AG04450 (cell line): ENCODE measurements at regions not wholly inside any gene's neighbourhood (a gene's known extent, or its start where the extent isn't known, plus 50 kb on each side); places are given as distances from the start of the nearest gene placed in this dataset.

Experiments
- CTCF ChIA-PET: fragments of 300-600, 350-600 bp; formaldehyde crosslinking; extraction: SDS; loops from one replicate; lab custom pipeline; 2022; ENCODE audit warnings: antibody characterized with exemption, inconsistent platforms; lab: Charles Lee
- POLR2A ChIA-PET: fragments of 350-600 bp; formaldehyde crosslinking; extraction: SDS; loops from one replicate; lab custom pipeline; 2021; ENCODE audit warnings: antibody characterized with exemption, inconsistent platforms; lab: Yijun Ruan, JAX
- DNase-seq: peaks from one replicate; pipeline ENCODE4 v3.0.0-alpha.2; 2011; ENCODE audit warnings: low read depth, low spot score
- H3K27ac ChIP-seq: one replicate; pipeline ENCODE4 v1.5.1; 2012; ENCODE audit warnings: low read depth, low read length, control low read depth
- H3K27me3 ChIP-seq: one replicate; pipeline ENCODE4 v1.6.0; 2012; ENCODE audit warnings: low read length; ENCODE audit not compliant: control insufficient read depth, insufficient read depth
- H3K4me3 ChIP-seq: 2 replicates; pipeline ENCODE4 v1.5.1; 2011; ENCODE audit warnings: mild to moderate bottlenecking, low read depth, low read length, control low read depth
- H3K9me3 ChIP-seq: 2 replicates; pipeline ENCODE4 v1.5.1; 2012; ENCODE audit warnings: low read length; ENCODE audit not compliant: control insufficient read depth, insufficient read depth
- CTCF ChIP-seq: IDR thresholded peaks from 2 replicates; pipeline ENCODE4 v1.5.1; 2011; ENCODE audit warnings: low read depth, low read length, control low read depth, inconsistent platforms

- CTCF ChIA-PET = no interaction called here
- H3K27ac ChIP-seq = no peak overlapping the region
- no peaks in the 10 kb centered on the region for H3K27me3 ChIP-seq
- DNase-seq = no peak
- TF ChIP-seq CTCF = no peak
- H3K9me3 ChIP-seq = no peaks in the 10 kb centered on the region
- POLR2A ChIA-PET = no interaction called here
- H3K4me3 ChIP-seq = no peak overlapping the region
Measured at GRCh38 chr12:13339538-13339937, 143.0 kb downstream of the EMP1 start.

GRCh38 chr12:13339091-13339490, 142.6 kb downstream of the EMP1 start:
- Histone ChIP-seq H3K27ac (no peak overlapping the region), H3K4me3 (no peak overlapping the region), H3K27me3 (no peaks in the 10 kb centered on the region), H3K9me3 (no peaks in the 10 kb centered on the region)
- no peak for TF ChIP-seq CTCF
- DNase-seq = no peak
- POLR2A ChIA-PET = no interaction called here
- CTCF ChIA-PET = no interaction called here

GRCh38 chr12:13337791-13338190, 141.3 kb downstream of the EMP1 start:
- no peaks in the 10 kb centered on the region for H3K27me3 ChIP-seq
- POLR2A ChIA-PET = no interaction called here
- no peak overlapping the region for H3K4me3 ChIP-seq
- H3K27ac ChIP-seq = no peak overlapping the region
- H3K9me3 ChIP-seq = no peaks in the 10 kb centered on the region
- no peak for DNase-seq
- TF ChIP-seq CTCF = no peak
- CTCF ChIA-PET = interaction anchor here (0.8 to 1.4 kb wide), 2 partner anchors 11 to 87 kb away, joined by 3 read pairs; no protein-coding TSS in a partner anchor

GRCh38 chr12:13336216-13336615, 139.7 kb downstream of the EMP1 start:
- Histone ChIP-seq H3K9me3 (no peaks in the 10 kb centered on the region), H3K27ac (no peak overlapping the region), H3K4me3 (no peak overlapping the region), H3K27me3 (no peaks in the 10 kb centered on the region)
- no peak for TF ChIP-seq CTCF
- CTCF ChIA-PET = no interaction called here
- DNase-seq = no peak
- POLR2A ChIA-PET = no interaction called here

GRCh38 chr12:13328535-13328934, 132.0 kb downstream of the EMP1 start:
- ChIA-PET CTCF (no interaction called here), POLR2A (no interaction called here)
- Histone ChIP-seq H3K27me3 (peaks cover 3% of the 10 kb centered on the region), H3K9me3 (no peaks in the 10 kb centered on the region), H3K27ac (no peak overlapping the region), H3K4me3 (no peak overlapping the region)
- no peak for DNase-seq
- no peak for TF ChIP-seq CTCF
